Activated CD4-positive, alpha-beta T cell treated with anti-CD3 and anti-CD28 coated beads, Interleukin-10, Interleukin-2, amounts not matched to agents 100 ng/mL and 50 ng/mL, durations not matched to agents 16 hours and 8 hours (primary cell): ENCODE measurements at regions not wholly inside any gene's neighbourhood (a gene's known extent, or its start where the extent isn't known, plus 50 kb on each side); places are given as distances from the start of the nearest gene placed in this dataset.

Source experiments
- DNase-seq: peaks from one replicate; pipeline ENCODE4 v3.0.0-alpha.2; 2020

DNA sequence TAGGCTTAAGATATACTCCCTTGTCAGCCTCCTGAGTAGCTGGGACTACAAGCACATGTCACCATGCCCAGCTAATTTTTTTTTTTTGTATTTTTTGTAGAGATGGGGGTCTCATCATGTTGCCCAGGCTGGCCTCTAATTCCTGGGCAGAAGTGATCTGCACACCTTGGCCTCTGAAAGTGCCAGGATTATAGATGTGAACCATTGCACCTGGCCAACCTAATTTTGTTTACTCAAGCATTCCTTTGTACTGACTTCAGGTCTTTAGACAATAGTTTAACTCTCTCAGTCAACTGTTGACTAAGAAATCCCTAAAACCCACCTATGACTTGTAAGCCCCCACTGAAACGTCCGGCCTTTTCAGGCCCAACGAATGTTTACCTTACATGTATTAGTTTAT lies 628.3 kb upstream of the CDH8 start:
- no peak for DNase-seq

DNA sequence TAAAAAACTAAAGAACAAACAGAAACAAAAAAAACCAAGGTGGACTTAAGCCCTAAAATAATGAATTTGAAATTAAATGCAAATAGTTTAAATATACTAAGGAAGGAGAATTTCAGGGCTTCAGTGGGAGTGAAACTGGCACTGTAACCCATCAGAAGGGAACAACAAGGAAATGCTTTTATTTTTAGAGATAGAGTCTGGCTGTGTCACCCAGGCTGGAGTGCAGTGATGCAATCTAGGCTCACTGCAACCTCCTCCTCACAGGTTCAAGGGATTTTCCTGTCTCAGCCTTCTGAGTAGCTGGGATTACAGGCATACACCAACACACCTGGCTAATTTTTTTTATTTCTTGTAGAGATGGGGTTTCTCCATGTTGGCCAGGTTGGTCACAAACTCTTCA lies 625.2 kb upstream of the CDH8 start:
- no peak for DNase-seq

DNA sequence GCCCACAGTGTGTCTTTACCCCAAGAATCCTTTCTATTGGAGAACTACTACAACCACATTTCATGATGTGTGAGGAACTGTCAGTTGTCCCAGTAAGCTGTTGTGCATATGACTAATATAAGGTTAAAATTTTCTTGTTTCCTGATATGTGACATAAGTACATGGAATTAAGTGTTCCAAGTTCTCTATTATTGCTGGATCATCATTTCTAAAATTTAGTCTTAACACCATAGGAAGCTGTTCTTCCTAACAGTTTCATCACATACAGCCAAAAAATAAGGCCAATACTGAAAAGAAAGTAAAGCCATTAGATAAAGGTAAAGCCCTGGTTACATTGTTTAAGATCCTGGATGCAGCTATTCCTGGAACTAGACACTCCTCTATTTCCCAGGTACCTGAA lies 620.9 kb upstream of the CDH8 start:
- no peak for DNase-seq

DNA sequence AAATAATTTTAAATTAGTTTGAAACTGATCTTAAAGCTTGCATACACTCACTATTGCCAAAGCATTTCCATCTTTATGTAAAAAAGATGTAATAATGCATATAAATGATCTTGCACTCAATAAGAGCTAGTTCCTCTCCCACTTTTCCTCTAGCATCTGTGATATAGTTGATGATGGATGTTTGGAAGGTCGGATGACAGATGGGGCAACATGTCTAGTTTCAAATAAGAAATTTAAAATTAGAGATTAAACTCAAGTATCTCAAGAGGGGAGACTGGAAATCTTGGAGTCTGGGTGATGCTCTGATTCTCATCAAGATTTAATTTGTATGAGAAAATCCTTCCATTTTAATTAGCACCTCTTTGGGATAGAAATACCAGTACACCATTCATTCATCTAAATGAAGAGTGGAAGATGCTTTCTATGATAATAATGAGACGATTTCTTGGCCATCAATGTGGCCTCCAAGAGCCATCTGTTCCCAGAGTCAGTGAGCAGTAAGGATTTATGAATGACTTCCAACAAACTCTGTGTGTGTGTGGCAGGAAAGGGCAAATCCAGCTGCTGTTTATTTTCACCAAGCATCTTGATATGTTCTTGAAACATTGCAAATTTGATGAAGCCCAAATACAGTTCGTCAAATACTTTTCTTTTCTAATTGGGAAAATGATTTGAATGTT lies 616.3 kb upstream of the CDH8 start:
- DNase-seq = no peak

DNA sequence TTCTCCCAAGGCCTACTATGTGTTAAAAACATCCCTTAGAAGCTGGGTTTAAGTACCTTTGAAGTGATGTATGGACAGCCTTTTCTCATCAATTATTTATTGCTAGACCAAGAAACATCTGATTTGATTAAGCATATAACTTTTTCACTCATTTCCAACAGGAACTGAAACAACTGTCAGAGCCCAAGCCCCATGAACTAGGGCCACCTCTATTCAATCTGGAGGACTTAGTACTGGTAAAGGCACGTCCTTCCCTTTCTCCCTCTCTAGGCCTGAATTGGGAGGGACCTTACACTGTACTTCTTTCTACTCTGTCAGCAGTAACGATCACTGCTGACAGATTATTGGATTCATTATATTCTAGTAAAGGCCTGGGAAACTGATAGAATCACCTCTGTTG lies 612.0 kb upstream of the CDH8 start:
- no peak for DNase-seq

DNA sequence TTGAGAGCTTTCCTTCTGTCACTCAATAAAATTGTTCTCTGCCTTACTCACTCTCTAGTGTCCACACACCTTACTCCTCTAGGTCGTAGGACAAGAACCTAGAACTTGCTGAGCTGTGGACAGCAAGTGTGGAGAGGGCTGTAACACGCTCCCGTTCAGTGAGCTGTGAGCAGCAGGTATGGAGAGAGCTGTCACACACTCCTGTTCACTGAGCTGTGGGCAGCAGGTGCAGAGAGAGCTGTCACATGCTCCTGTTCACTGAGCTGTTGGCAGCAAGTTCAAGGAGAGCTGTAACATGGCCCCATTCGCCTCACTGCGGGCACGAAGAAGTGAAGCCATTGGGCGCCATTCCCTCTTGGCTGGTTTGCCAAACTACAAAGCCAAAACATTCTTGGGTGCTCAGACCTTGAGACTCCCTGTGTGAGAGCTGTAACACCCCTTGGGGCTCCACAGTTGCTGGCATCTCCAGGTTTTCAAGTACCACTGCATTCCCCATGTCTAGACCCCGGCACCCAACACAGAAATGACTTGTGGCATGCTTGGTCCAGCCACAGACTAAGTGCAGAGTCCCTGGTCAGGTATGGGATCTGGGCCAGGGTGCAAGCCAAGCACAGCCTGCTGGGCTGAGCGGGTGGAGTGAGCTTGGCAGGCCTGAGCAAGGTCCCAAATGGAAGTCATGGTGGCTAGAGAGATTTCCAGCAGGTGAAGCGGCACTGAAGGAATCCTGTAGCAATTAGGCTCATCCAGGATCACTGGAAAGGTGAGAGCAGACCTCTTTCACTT lies 608.0 kb upstream of the CDH8 start:
- DNase-seq = no peak

DNA sequence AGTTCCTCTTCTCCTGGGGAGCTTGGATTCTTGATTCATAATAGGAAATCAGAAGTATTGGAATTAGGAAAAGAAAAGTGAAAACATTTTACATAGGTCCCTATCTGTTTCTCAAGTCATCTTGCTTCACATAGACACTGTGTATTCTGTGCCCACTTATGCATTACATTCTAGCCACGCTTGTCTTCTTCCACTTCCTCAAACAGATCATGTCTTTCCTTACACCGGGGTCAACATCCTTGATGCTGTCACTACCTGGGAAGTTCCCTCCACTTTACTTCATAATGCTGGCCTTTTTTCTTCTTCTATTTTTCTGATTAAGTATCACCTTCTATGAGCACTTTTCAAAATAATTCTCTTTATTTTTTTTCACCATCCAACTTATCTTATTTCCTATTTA lies 606.4 kb upstream of the CDH8 start:
- no peak for DNase-seq

DNA sequence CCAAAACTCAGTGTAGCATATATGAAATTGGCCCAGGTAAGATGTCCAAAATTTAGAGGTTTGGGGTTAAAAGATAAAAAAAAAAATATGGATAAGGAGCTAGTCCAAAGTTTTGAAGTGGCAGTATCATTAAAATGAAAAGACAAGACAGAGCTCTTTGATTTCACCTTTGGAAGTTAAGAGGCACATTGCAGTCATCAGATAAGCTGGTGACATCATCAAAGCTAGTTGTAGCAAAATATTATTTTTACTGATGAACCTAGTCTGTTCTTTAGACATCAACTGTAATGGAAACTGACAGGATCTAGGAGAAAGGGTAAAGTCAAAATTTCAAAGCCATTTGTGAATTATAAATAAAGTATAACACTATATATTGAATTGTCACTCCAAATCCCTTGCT lies 603.7 kb upstream of the CDH8 start:
- no peak for DNase-seq

DNA sequence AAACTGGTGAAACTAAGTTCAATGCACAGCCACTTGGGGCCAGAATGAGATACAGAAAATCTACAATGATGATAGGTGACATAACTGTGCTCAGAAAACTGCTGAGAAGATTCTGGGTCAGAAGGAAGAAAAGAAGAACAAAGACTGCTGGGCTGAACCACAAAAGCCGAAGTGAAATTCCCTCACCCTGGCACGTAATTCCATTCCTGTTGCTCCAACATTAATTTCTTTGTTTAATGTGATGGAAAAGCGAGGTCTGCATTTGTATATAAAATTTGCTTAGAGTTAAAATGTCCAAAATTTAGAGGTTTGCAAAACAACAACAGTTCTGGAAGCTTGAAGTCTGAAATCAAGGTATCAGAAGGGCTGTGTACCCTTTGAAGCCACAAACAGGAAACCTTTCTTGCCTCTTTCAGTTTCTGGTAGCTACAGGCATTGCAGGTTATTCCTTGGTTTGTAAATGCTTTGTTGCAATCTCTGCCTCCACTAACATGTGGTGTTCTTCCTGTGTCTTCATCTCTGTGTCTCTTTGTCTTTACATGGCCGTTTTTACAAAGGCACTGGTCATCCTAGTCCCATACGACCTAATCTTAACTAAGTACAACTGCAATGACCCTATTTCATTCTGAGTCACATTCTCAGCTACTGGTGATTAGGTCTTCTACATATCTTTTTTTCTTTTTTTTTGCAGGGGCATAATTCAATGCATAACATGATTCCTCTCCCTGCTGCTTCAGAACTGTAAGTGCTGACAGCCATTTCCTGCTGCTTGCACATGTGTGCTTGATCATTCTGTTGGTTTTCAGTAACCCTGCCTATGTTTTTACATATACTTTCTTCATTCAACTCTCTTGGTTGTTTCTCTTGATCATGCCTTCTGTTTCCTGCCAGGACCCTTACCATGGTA lies 603.0 kb upstream of the CDH8 start:
- peak; percentile 1 for DNase-seq

DNA sequence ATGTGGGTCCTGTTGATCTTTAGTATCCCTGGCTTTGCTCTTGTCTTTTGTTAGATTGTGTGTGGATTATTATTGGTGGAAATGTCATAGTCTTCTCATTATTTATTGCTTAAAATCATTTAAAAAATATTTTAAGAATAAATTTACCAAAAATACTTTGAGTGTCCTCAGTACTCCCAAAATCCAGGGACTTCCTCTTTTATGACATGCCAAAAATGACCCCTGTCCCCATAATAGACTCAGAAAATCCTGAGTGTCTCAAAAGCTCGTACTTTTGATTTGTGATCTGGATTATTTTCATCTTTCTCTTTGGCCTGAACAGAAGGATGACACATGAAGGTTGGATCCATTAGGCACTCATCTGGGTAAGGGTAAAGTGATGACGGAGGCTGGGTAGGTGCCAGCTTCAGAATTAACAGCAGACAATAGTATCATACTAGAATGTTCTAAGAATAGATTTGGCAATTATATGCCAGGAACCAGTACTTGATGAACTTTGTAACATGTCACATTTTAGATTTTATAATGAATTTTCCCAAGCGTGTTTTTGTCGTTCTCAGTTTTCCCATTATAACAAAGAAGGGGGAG lies 602.2 kb upstream of the CDH8 start:
- DNase-seq = no peak

DNA sequence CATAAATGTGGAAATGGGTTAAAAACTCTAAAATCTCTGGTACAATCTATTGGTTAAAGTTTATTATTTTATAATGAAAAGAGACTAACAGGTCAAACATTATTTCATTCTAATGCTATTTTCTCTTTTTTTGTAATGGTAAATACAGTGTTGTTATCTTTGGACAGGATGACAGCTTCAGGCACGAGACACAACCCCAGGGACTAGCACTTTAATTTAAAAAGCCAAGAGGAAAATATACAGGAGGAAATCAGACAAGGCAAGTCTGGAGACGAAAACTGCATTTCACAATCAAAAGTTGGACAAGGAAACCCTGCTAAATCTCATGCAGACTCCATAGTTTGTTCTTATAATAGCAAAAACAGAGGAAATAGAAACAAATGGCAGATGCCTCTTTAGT lies 589.1 kb upstream of the CDH8 start:
- no peak for DNase-seq

DNA sequence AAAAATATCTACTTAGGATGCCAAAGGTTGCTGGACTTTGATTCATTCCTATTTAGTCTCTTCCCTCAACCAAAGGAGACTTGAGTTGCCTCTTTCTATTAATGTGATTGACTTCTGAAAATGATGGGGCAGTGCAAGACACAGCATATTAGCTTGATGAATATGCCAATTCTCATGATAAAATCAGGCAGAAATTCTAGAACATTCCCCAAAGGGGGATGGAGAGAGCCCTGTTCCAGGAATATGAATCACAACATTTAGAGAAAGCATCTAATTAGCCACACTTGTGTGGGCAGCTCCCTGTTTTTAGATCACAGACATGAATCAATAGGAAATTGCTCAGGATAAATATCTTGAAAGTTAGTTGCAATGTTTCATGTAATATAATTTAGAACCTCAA lies 584.0 kb upstream of the CDH8 start:
- DNase-seq = no peak

DNA sequence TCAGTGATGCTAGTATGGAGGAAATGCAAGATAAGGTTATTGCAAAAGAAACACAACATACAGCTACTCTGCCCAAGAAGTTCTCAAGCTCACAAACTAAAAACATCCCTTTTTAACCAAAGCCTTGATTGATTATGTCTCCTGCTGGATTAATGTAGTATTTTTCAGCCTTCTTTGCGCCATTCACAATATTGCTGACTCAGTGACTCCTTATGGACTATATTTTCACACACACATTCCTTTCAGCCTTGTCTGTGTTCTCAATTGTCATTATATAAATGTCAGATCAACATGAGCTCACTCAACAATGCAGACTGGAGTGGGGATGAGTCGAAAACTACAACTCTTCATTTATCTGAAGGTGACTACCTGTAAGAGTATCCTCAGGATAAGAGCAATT lies 579.3 kb upstream of the CDH8 start:
- DNase-seq = no peak

DNA sequence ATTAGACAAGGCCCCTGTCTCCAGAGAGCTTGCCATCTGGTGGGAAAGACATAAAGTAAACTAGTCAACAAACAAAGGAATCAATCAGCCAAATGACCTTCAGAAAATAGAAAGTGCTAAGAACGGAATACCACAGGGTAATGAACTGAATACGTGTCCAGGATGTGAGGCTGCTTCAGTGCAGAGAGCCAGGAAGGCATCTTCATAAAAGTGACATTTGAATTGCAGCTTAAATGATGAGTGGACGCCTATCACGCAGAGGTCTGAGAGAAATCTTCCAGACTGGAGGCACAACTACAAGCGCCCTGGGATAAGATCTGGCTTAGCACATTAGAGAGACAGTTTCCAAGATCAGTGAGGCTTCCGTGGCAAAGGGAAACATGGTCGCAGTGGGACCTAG lies 574.1 kb upstream of the CDH8 start:
- DNase-seq = no peak

DNA sequence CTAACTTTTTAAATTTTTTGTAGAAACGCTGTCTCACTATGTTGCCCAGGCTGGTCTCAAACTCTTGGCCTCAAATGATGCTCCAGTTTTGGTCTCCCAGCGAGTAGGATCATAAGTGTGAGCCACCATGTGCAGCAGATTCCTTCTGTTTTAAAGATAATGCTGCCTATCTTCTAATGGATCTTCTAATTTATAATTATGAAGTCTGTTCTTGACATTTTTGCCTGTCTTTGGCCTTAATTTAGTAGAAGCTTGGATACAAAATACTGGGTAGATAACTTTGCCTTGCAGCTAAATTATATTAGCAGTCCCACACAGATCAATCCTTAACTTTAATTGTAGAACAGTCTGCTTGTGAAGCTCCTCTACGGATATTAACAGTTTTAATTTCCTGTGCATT lies 566.6 kb upstream of the CDH8 start:
- DNase-seq = no peak

DNA sequence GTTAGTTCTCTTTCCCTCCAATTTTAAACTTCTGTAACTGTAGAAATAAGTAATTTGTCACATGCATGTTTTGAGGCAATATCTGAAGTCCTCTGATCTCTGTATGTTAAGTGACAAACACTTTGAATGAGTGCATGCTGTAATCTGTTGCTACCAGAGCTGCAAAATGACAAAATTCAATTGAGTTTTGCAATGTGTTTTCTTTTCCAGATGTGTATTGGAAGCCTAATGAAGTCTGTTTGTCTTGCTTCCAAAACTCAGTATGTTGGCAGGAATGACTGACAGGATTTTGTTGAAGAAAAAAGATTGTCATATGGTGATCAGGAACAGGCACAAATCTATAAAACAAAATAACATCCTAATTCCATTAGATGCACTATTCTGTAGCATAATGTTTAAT lies 561.6 kb upstream of the CDH8 start:
- no peak for DNase-seq

DNA sequence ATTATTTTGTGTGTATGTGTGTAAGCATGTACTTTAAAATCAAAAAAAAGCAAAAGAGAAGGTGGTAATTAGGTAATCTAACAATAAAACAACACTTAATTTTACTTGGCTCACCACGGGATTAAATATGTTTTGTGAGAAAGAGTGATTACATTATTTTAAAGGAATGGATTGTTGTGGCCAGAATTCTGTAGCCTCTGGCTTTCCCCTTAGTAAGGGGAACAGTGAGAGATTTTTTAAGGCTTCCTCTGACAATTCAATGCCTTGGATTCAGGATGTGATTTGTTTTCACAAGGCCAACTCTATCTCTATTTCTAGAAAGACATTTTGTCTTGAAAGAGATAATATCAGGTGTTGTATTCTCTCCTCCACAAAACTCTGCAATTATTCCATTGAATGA lies 560.3 kb upstream of the CDH8 start:
- DNase-seq = no peak

DNA sequence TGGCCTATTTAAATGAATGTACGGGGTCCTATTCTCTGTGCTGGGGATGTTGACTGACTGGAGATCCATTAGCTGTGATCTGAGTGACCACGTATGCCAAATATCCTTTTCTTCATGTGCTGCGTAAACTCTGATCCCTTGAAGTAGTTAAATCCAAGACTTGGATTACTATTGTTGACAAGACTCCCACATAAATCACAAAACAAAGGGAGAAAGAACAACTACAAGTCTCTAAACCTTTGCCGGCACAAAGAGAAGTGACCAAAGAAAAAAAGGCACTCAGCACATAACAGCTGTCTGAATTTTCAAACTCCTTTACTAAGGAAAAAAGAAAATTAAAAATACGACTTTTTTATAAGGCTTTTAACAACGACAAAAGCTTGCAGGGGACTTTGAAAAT lies 559.9 kb upstream of the CDH8 start:
- DNase-seq = no peak

DNA sequence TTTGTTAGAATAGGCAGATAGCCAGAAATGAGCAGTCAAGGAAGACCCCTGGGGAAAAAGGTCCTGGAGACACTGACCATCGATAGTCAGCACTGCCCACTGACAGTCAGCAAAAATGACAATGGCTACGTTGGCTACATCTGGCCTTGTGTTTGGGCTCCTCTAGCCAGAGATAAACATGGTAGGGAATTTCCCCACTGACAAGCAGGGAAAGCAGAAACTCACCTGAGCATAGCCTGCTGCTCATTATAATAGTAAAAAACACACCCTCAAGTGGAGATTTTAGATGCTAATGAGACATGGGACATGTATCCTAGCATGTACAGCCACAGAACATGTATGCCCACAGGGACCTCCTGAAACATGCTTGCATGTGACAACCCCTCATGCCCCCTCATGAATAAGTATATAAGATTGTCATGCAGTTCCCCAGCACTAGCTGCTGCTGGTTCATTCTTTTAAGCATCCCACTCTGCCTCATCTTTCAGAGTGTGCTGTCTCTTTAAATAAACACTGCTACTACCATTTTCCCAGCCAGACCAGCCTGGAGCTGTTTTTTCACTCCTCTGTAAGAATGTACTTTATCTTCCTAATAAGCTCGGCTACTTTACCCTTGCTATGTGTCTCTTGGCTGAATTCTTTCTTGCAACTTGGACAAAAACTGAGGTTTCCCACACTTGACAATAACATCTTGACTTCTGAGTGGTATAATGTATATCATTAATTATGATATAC lies 550.1 kb upstream of the CDH8 start:
- no peak for DNase-seq

DNA sequence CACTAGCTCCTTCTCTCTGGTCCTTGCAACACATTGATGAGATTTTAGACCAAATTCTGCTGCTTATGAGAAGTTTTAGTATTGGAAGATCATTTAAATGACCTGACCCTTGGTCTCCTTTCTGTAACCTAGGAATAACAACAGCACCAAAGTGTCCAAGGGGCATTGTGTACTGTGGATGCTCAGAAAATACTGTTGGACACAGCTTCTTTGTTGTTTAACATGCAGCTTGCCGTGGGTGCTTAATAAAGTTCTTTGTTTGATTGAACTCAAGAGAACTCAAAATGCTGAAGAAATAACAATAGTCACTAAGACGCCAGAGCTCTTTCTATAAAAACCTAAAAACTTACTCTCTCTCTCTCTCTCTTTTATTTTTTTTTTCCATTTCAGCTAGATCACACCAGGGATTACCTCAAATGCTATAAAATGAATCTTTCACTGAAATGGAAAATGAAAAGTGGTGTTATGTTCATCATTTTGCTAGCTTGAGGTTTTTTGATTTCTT lies 548.9 kb upstream of the CDH8 start:
- no peak for DNase-seq

DNA sequence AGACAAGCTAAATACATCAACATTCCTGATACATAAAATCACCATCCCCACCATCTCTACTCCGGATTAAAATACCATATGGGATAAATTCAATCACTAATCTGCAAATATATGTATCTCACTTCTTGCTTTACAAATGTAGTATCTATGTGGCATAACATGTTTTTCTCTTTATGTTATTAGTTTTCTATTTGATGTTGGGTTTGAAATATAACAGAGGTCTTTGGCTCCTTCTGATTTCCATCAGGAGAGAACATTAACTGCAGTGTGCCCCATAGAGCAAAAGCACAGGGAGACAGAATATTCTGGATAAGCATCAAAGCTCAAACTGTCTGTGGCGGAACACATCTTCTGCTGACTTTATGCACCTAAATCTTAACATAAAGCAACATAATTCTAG lies 547.2 kb upstream of the CDH8 start:
- DNase-seq = no peak

DNA sequence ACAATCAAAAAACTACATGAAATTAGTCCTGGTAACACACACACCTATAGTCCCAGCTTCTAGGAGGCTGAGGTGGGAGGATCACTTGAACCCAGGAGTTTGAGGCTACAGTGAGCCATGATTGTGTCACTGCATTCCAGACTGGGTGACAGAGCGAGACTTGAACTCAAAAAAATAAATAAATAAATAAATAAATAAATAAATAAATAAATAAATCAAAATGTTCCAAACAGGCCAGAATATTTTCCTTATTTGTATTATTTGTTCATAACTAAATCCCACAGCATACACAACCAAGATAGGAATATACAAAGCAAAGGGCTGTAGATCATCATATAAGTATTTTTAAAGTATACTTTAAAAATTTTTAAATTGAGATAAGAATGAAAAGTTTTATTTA lies 537.2 kb upstream of the CDH8 start:
- no peak for DNase-seq

DNA sequence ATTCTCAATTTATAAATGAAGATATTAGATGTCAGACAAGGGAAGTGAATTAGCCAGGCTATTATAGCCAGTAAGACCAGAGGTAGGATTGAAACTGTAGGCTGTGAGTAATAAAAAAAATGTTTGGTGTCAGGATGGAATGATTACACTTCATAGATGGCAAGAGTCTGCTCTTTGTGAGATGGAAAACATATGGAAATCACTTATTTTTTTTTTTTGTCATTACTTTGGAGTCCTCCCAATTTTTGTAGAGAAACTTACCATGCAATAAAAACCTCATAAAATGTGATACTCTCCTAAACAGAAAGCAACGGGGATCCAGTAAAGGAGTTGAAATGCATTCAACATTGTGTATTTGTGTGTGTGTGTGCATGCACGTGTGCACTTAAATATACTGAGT lies 532.7 kb upstream of the CDH8 start:
- no peak for DNase-seq
